Right lobe of liver (tissue), 4 donors: ENCODE measurements at regions not wholly inside any gene's neighbourhood (a gene's known extent, or its start where the extent isn't known, plus 50 kb on each side); places are given as distances from the start of the nearest gene placed in this dataset.
A peak's percentile ranks its signal among the peaks of the same experiment; 100 is the strongest.

Experiments used
- POLR2A ChIP-seq: fragments of 450-650 bp; IDR thresholded peaks from one replicate; pipeline ENCODE4 v1.6.1; 2017; ENCODE audit warnings: antibody characterized with exemption, mild to moderate bottlenecking
- TF ChIP-seq, protein P1 (sequence below), 4 donors: fragments of 200-600 bp in 3 of 4; fragments of 450-650 bp in 1 of 4; IDR thresholded peaks; one replicate each; pipeline versions ENCODE4 v1.5.1 to v1.8.0; 2016 to 2022; ENCODE audit warnings: antibody characterized with exemption in 4 of 4, mild to moderate bottlenecking in 2 of 4
- donor health status: DM: no; HTN: no; CAD: no.
- donor health status: DM: no; HTN: no; CAD: no.
- donor health status: DM: no; HTN: yes; CAD: no.

- no peak for TF ChIP-seq POLR2A
- TF ChIP-seq, protein P1, sequence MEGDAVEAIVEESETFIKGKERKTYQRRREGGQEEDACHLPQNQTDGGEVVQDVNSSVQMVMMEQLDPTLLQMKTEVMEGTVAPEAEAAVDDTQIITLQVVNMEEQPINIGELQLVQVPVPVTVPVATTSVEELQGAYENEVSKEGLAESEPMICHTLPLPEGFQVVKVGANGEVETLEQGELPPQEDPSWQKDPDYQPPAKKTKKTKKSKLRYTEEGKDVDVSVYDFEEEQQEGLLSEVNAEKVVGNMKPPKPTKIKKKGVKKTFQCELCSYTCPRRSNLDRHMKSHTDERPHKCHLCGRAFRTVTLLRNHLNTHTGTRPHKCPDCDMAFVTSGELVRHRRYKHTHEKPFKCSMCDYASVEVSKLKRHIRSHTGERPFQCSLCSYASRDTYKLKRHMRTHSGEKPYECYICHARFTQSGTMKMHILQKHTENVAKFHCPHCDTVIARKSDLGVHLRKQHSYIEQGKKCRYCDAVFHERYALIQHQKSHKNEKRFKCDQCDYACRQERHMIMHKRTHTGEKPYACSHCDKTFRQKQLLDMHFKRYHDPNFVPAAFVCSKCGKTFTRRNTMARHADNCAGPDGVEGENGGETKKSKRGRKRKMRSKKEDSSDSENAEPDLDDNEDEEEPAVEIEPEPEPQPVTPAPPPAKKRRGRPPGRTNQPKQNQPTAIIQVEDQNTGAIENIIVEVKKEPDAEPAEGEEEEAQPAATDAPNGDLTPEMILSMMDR (IDR thresholded peaks at IDR 0.05): peak in 1 of 4 donors; percentile 20
Measured at GRCh38 chr1:195939844-195940243, 668.4 kb downstream of the KCNT2 start.
